Right lobe of liver (tissue), 6 donors: ENCODE measurements at regions not wholly inside any gene's neighbourhood (a gene's known extent, or its start where the extent isn't known, plus 50 kb on each side); places are given as distances from the start of the nearest gene placed in this dataset.

Experiments used
- ATAC-seq, 4 donors: fragments of 200-7000 bp; cut with Tn5 transposase; one replicate each; pipeline ENCODE4 v1.9.1; 2020; ENCODE audit warnings: mild to moderate bottlenecking in 4 of 4, moderate library complexity in 4 of 4
- DNase-seq, 3 donors: peaks; one replicate each; pipeline ENCODE4 v3.0.0-alpha.2; 2020
- H3K27ac ChIP-seq, 3 donors: fragments of 200-600 bp; one replicate each; pipeline ENCODE4 v1.8.0; 2022
- H3K27me3 ChIP-seq, 2 donors: fragments of 200-600 bp; one replicate each; pipeline ENCODE4 v1.8.0; 2022
- H3K36me3 ChIP-seq, 4 donors: fragments of 200-600 bp; sonication (generic) in 1 of 4; one replicate each; pipeline versions ENCODE4 v1.5.1 to v1.8.0; 2017 to 2022; ENCODE audit warnings: control low read depth in 1 of 4
- H3K4me1 ChIP-seq, 4 donors: fragments of 200-600 bp; sonication (generic) in 1 of 4; one replicate each; pipeline versions ENCODE4 v1.5.1 to v1.8.0; 2017 to 2022; ENCODE audit warnings: control low read depth in 1 of 4
- H3K4me3 ChIP-seq, 3 donors: fragments of 200-600 bp; one replicate each; pipeline ENCODE4 v1.8.0; 2022
- H3K9me3 ChIP-seq, 4 donors: fragments of 200-600 bp; sonication (generic) in 1 of 4; one replicate each; pipeline versions ENCODE4 v1.5.1 to v1.8.0; 2017 to 2022; ENCODE audit warnings: control low read depth in 1 of 4
- POLR2A ChIP-seq: fragments of 450-650 bp; IDR thresholded peaks from one replicate; pipeline ENCODE4 v1.6.1; 2017; ENCODE audit warnings: antibody characterized with exemption, mild to moderate bottlenecking
- WGBS: methylation state at CpG from one replicate; pipeline ENCODE4 v1.1.6; 2018; ENCODE audit warnings: low coverage, low lambda C conversion rate; ENCODE audit not compliant: insufficient coverage; ENCODE audit errors: missing lambda C conversion rate; 5-methylcytosine and 5-hydroxymethylcytosine counted together
- intact Hi-C, 2 donors: fragments of 100-400 bp; cut with DNase I; formaldehyde crosslinking; loops; one replicate each; pipeline versions ENCODE4 v1.11.2 to v1.14.1; 2022
- TF ChIP-seq, protein P1 (sequence below), 4 donors: fragments of 200-600 bp in 3 of 4; fragments of 450-650 bp in 1 of 4; IDR thresholded peaks; one replicate each; pipeline versions ENCODE4 v1.5.1 to v1.8.0; 2016 to 2022; ENCODE audit warnings: antibody characterized with exemption in 4 of 4, mild to moderate bottlenecking in 2 of 4
- donor health status: DM: no; HTN: yes; CAD: no.
- donor health status: DM: no; HTN: no; CAD: no.
- donor health status: DM: no; HTN: no; CAD: no.
- donor health status: DM: no; HTN: yes; CAD: no.
- donor health status: DM: no; HTN: yes; CAD: no.

DNA sequence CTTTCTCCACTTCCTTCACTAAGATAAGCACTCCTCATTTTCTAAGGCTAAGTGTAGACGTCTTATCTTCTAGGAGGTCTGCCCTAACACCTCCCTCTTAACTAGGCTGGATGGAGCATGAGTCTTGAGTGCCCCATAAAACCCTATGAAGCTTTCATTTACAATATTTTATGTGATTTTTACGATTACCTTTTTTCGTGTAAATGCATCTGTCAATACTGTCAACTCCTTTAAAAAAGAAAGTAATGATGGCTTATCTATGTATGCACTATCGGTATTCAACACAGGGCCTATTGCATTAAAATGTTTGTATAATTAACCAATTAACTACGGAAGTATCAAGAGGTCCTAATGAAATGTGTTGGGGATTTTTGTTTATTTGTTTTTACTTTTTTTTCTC is 156.0 kb upstream of the FAM83B start:
- TF ChIP-seq, protein P1, sequence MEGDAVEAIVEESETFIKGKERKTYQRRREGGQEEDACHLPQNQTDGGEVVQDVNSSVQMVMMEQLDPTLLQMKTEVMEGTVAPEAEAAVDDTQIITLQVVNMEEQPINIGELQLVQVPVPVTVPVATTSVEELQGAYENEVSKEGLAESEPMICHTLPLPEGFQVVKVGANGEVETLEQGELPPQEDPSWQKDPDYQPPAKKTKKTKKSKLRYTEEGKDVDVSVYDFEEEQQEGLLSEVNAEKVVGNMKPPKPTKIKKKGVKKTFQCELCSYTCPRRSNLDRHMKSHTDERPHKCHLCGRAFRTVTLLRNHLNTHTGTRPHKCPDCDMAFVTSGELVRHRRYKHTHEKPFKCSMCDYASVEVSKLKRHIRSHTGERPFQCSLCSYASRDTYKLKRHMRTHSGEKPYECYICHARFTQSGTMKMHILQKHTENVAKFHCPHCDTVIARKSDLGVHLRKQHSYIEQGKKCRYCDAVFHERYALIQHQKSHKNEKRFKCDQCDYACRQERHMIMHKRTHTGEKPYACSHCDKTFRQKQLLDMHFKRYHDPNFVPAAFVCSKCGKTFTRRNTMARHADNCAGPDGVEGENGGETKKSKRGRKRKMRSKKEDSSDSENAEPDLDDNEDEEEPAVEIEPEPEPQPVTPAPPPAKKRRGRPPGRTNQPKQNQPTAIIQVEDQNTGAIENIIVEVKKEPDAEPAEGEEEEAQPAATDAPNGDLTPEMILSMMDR (IDR thresholded peaks at IDR 0.05) = no peak
- no peak for TF ChIP-seq POLR2A
- H3K9me3 ChIP-seq = no peaks in the 10 kb centered on the region
- no peak overlapping the region for H3K27ac ChIP-seq
- intact Hi-C loops = no loop called here
- 41% methylated on average over 5 of the region's 5 CpGs for WGBS
- H3K36me3 ChIP-seq = no peaks in the 10 kb centered on the region
- H3K27me3 ChIP-seq = no peaks in the 10 kb centered on the region
- DNase-seq (no peak), ATAC-seq (no peak)
- H3K4me3 ChIP-seq = no peak overlapping the region
- no peaks in the 10 kb centered on the region for H3K4me1 ChIP-seq

DNA sequence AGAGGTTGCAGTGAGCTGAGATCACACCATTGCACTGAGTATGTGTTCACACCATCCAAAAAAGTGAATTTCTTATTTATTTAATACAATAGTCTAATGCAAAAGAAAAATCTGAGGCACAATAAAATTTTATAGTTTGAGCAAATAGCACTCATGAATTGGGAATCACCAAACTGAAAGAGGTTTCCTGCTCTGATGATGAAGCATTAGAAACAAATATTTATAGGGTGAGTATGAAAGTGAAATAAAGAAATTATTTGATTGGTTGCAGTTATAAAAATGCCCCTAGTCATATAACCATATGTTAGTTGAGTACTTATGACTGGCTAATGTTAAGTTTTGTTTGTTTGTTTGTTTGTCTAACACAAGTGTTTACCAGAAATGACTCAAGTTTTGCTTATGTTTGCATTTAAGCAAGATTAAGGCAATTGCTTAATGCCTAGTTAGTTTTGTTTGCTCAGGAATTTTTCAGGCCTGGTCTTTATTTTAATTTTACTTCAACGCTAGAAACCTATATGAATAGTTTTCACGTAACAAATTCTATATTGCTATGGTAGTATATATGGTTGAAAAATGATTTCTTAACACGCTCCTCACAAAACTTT is 151.5 kb upstream of the FAM83B start:
- Histone ChIP-seq H3K27me3 (no peaks in the 10 kb centered on the region), H3K4me3 (no peak overlapping the region), H3K9me3 (no peaks in the 10 kb centered on the region), H3K27ac (no peak overlapping the region), H3K36me3 (no peaks in the 10 kb centered on the region), H3K4me1 (no peaks in the 10 kb centered on the region)
- no peak for DNase-seq
- no peak for ATAC-seq
- intact Hi-C loops = no loop called here
- 81% methylated on average over 3 of the region's 3 CpGs for WGBS
- no peak for TF ChIP-seq POLR2A
- TF ChIP-seq, protein P1 (IDR thresholded peaks at IDR 0.05) = no peak

DNA sequence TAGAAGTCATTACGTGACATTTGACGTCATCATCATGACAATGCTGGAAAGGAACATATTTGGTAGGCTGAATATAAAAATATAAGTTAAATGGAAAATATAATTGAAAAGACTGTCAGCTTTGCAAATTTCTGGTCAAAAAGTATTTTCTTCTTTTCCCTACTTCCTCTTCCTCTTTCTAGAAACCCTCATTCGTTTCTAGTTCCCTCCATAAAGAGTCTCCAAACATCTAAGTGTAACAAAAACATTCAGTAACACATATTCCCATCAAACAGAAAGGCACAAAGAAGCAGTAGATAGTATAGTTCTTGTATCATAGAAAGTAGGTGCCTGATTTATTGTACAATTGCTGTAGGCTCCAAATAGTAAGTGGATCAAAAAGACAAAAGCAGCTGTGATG is 150.8 kb upstream of the FAM83B start:
- intact Hi-C loops = no loop called here

DNA sequence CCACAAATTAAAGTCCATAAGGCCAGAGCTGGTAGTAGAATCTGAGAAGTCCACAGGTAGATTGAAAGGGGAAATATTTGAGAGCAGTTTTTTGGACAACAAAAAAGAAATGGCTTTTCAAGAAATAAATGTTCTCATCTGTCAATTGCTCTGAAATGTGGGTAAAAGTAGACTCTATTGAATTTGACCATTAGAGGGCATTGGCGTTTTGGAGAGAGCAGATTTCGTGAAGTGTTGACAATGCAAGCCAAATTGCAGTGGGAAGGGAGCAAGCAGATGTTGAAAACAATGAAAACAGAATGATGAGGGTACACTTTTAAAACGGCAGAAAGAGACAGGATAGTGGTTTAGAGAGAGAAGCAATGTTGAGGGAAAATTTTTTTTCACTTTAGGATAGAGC is 149.1 kb upstream of the FAM83B start:
- DNase-seq = no peak
- H3K4me3 ChIP-seq = no peak overlapping the region
- no peaks in the 10 kb centered on the region for H3K4me1 ChIP-seq
- no peaks in the 10 kb centered on the region for H3K27me3 ChIP-seq
- intact Hi-C loops = no loop called here
- H3K36me3 ChIP-seq = no peaks in the 10 kb centered on the region
- H3K9me3 ChIP-seq = no peaks in the 10 kb centered on the region
- WGBS = 11% methylated on average over 3 of the region's 3 CpGs
- peak; percentile 64 to 78 (median 73) for ATAC-seq
- no peak overlapping the region for H3K27ac ChIP-seq
- TF ChIP-seq, protein P1 (IDR thresholded peaks at IDR 0.05) = peak; percentile 38 to 51 (median 42)
- no peak for TF ChIP-seq POLR2A

More for the DNA sequence above, 150.8 kb upstream of the FAM83B start:
- DNase-seq = no peak
- WGBS = 54% methylated on average over 3 of the region's 3 CpGs
- TF ChIP-seq, protein P1 (IDR thresholded peaks at IDR 0.05) = no peak
- no peak for TF ChIP-seq POLR2A
- no peaks in the 10 kb centered on the region for H3K36me3 ChIP-seq
- ATAC-seq = no peak
- H3K27ac ChIP-seq = no peak overlapping the region
- H3K4me1 ChIP-seq = no peaks in the 10 kb centered on the region
- H3K27me3 ChIP-seq = no peaks in the 10 kb centered on the region
- no peaks in the 10 kb centered on the region for H3K9me3 ChIP-seq
- H3K4me3 ChIP-seq = no peak overlapping the region

DNA sequence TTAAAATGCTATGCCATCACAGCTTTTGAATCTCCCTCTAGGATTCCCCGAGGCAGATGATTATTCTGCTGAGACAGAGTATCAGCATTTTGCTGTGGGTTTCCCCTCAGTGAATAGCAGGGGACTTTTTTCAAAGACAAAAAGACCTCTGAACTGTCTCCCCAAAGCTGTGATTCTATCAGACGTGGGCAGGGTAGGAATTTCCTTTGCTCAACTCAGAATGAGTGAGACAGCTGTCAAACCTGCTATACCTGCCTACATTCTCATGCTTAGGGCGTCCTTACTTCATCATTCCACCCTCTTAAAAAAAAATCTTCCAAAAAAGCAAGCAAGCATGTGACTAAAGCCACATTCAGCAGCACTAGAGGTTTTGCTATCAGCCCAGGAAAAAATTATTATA is 147.6 kb upstream of the FAM83B start:
- DNase-seq = no peak
- intact Hi-C loops = no loop called here
- 61% methylated on average over 3 of the region's 3 CpGs for WGBS
- no peaks in the 10 kb centered on the region for H3K27me3 ChIP-seq
- no peak overlapping the region for H3K4me3 ChIP-seq
- H3K36me3 ChIP-seq = no peaks in the 10 kb centered on the region
- no peak for TF ChIP-seq POLR2A
- TF ChIP-seq, protein P1 (IDR thresholded peaks at IDR 0.05) = no peak
- no peaks in the 10 kb centered on the region for H3K9me3 ChIP-seq
- H3K4me1 ChIP-seq = no peaks in the 10 kb centered on the region
- H3K27ac ChIP-seq = no peak overlapping the region
- ATAC-seq = no peak
